ENCODE measurements at regions not wholly inside any gene's neighbourhood (a gene's known extent, or its start where the extent isn't known, plus 50 kb on each side); places are given as distances from the start of the nearest gene placed in this dataset.

- no peaks in the 10 kb centered on the region for H3K9me3 ChIP-seq
- no peak for DNase-seq
- no peaks in the 10 kb centered on the region for H3K4me1 ChIP-seq
- TF ChIP-seq CTCF (IDR thresholded peaks at IDR 0.05) = no peak
- no peak for TF ChIP-seq POLR2AphosphoS5 (IDR thresholded peaks at IDR 0.05)
- TF ChIP-seq EP300 (IDR thresholded peaks at IDR 0.05) = no peak
- no peak for TF ChIP-seq POLR2A (IDR thresholded peaks at IDR 0.05)
- H3K4me3 ChIP-seq = no peak overlapping the region
- no peaks in the 10 kb centered on the region for H3K27me3 ChIP-seq
- intact Hi-C loops (cut with DNase I) = no loop called here
- H3K36me3 ChIP-seq = no peaks in the 10 kb centered on the region
- 93 to 97% methylated on average over 3 of the region's 3 CpGs for WGBS, 2 donors
- no peak overlapping the region for H3K27ac ChIP-seq
Measured at GRCh38 chrX:102833136-102833535, 103.9 kb upstream of the RAB40AL start.

- no peak for DNase-seq
- Histone ChIP-seq H3K36me3 (no peaks in the 10 kb centered on the region), H3K4me3 (no peak overlapping the region), H3K9me3 (no peaks in the 10 kb centered on the region), H3K27me3 (no peaks in the 10 kb centered on the region), H3K27ac (no peak overlapping the region), H3K4me1 (no peaks in the 10 kb centered on the region)
- intact Hi-C loops (cut with DNase I) = no loop called here
- WGBS, 2 donors = 77 to 86% methylated on average over 5 of the region's 5 CpGs
- TF ChIP-seq POLR2A (IDR thresholded peaks at IDR 0.05) = no peak
- TF ChIP-seq CTCF (IDR thresholded peaks at IDR 0.05) = peak in 2 of 4 experiments; percentile 23 to 35
Measured at GRCh38 chrX:102835504-102836146, 101.4 kb upstream of the RAB40AL start.

GRCh38 chrX:102837847-102838246, 99.2 kb upstream of the RAB40AL start:
- no peaks in the 10 kb centered on the region for H3K36me3 ChIP-seq
- no peaks in the 10 kb centered on the region for H3K4me1 ChIP-seq
- intact Hi-C loops (cut with DNase I) = no loop called here
- H3K27me3 ChIP-seq = no peaks in the 10 kb centered on the region
- TF ChIP-seq EP300 (IDR thresholded peaks at IDR 0.05) = no peak
- TF ChIP-seq CTCF (IDR thresholded peaks at IDR 0.05) = no peak
- no peak for TF ChIP-seq POLR2A (IDR thresholded peaks at IDR 0.05)
- no peak for TF ChIP-seq POLR2AphosphoS5 (IDR thresholded peaks at IDR 0.05)
- WGBS, 2 donors = 27 to 66% methylated on average over 1 of the region's 1 CpG
- no peaks in the 10 kb centered on the region for H3K9me3 ChIP-seq
- no peak for DNase-seq
- no peak overlapping the region for H3K4me3 ChIP-seq
- H3K27ac ChIP-seq = no peak overlapping the region

- TF ChIP-seq POLR2AphosphoS5 (IDR thresholded peaks at IDR 0.05) = no peak
- TF ChIP-seq CTCF (IDR thresholded peaks at IDR 0.05) = no peak
- no peak for TF ChIP-seq EP300 (IDR thresholded peaks at IDR 0.05)
Measured at GRCh38 chrX:102840871-102841705, 96.0 kb upstream of the RAB40AL start.

More at GRCh38 chrX:102840871-102841705, 96.0 kb upstream of the RAB40AL start:
- intact Hi-C loops (cut with DNase I) = no loop called here
- Histone ChIP-seq H3K27ac (no peak overlapping the region), H3K36me3 (no peaks in the 10 kb centered on the region), H3K27me3 (no peaks in the 10 kb centered on the region), H3K4me3 (no peak overlapping the region), H3K9me3 (no peaks in the 10 kb centered on the region), H3K4me1 (no peaks in the 10 kb centered on the region)
- 87 to 91% methylated on average over 6 of the region's 6 CpGs for WGBS, 2 donors
- no peak for DNase-seq
